BLaER1 treated with 17β-estradiol and CSF1 and Interleukin-3, amounts not matched to agents 10 nM and 100 nM (cell line): ENCODE measurements at regions not wholly inside any gene's neighbourhood (a gene's known extent, or its start where the extent isn't known, plus 50 kb on each side); places are given as distances from the start of the nearest gene placed in this dataset.

Experiments used
- H3K27ac ChIP-seq, 11 experiments: shearing (Covaris generic); formaldehyde crosslinking; 2 replicates each; pipeline ENCODE4 v1.8.1; 2022
- H3K27me3 ChIP-seq, 11 experiments: shearing (Covaris generic); formaldehyde crosslinking; 2 replicates each; pipeline ENCODE4 v1.8.1; 2022
- H3K36me3 ChIP-seq, 11 experiments: shearing (Covaris generic); formaldehyde crosslinking; 2 replicates each; pipeline ENCODE4 v1.8.1; 2022
- H3K4me1 ChIP-seq, 10 experiments: shearing (Covaris generic); formaldehyde crosslinking; 2 replicates each; pipeline ENCODE4 v1.8.1; 2022
- H3K4me2 ChIP-seq, 11 experiments: shearing (Covaris generic); formaldehyde crosslinking; 2 replicates each; pipeline ENCODE4 v1.8.1; 2022
- H3K4me3 ChIP-seq, 10 experiments: shearing (Covaris generic); formaldehyde crosslinking; 2 replicates each; pipeline ENCODE4 v1.8.1; 2022
- H3K9ac ChIP-seq, 11 experiments: shearing (Covaris generic); formaldehyde crosslinking; 2 replicates each; pipeline ENCODE4 v1.8.1; 2022
- H3K9me3 ChIP-seq, 11 experiments: shearing (Covaris generic); formaldehyde crosslinking; replicated peaks in 1 of 11; 2 replicates each; pipeline ENCODE4 v1.8.1; 2022
- H4K20me1 ChIP-seq, 11 experiments: shearing (Covaris generic); formaldehyde crosslinking; 2 replicates each; pipeline ENCODE4 v1.8.1; 2022
- Cebpa-rat ChIP-seq, 11 experiments: shearing (Covaris generic); IDR thresholded peaks; 2 replicates each; pipeline ENCODE4 v1.8.1; 2022

- no peaks in the 10 kb centered on the region for H4K20me1 ChIP-seq
- H3K9me3 ChIP-seq, result no peaks in the 10 kb centered on the region
- peak in 9 of 11 experiments; percentile 69 to 96 (median 82); a peak in 14 of 22 replicates for TF ChIP-seq Cebpa-rat (IDR thresholded peaks at IDR 0.05)
- no peak overlapping the region for H3K4me3 ChIP-seq
- no peaks in the 10 kb centered on the region for H3K36me3 ChIP-seq
- no peaks in the 10 kb centered on the region for H3K27me3 ChIP-seq
- H3K4me1 ChIP-seq, result peaks cover 0 to 22% (median 2%) of the 10 kb centered on the region in 10 experiments; a peak in 10 of 20 replicates
- H3K4me2 ChIP-seq, result peak overlapping the region in 6 of 11 experiments; percentile 20 to 58 (median 40); a peak in 10 of 22 replicates
- H3K27ac ChIP-seq, result no peak overlapping the region
- H3K9ac ChIP-seq, result no peak overlapping the region
Measured at GRCh38 chr5:164354139-164354751, 848.8 kb downstream of the MAT2B start.

- no peak for TF ChIP-seq Cebpa-rat (IDR thresholded peaks at IDR 0.05)
- Histone ChIP-seq H3K27me3 (no peaks in the 10 kb centered on the region), H3K36me3 (no peaks in the 10 kb centered on the region), H3K4me3 (no peak overlapping the region), H4K20me1 (no peaks in the 10 kb centered on the region), H3K4me2 (no peak overlapping the region), H3K9ac (no peak overlapping the region), H3K27ac (no peak overlapping the region), H3K4me1 (peaks cover 0 to 27% (median 2%) of the 10 kb centered on the region in 10 experiments; a peak in 10 of 20 replicates), H3K9me3 (no peaks in the 10 kb centered on the region)
Measured at GRCh38 chr5:164355267-164355830, 849.9 kb downstream of the MAT2B start.

GRCh38 chr5:164356790-164357189, 851.4 kb downstream of the MAT2B start:
- Histone ChIP-seq H3K4me1 (peaks cover 0 to 27% (median 2%) of the 10 kb centered on the region in 10 experiments; a peak in 10 of 20 replicates), H3K4me2 (no peak overlapping the region), H3K9ac (no peak overlapping the region), H3K36me3 (no peaks in the 10 kb centered on the region), H3K9me3 (no peaks in the 10 kb centered on the region), H4K20me1 (no peaks in the 10 kb centered on the region), H3K27me3 (no peaks in the 10 kb centered on the region), H3K27ac (no peak overlapping the region), H3K4me3 (no peak overlapping the region)
- TF ChIP-seq Cebpa-rat (IDR thresholded peaks at IDR 0.05), result no peak

GRCh38 chr5:164357395-164358033, 852.1 kb downstream of the MAT2B start:
- Histone ChIP-seq H3K4me2 (no peak overlapping the region), H3K9me3 (no peaks in the 10 kb centered on the region), H3K4me3 (no peak overlapping the region), H4K20me1 (no peaks in the 10 kb centered on the region), H3K4me1 (peaks cover 0 to 27% (median 2%) of the 10 kb centered on the region in 10 experiments; a peak in 10 of 20 replicates), H3K9ac (no peak overlapping the region), H3K36me3 (no peaks in the 10 kb centered on the region), H3K27me3 (no peaks in the 10 kb centered on the region), H3K27ac (no peak overlapping the region)
- TF ChIP-seq Cebpa-rat (IDR thresholded peaks at IDR 0.05), result no peak

GRCh38 chr5:164358531-164359259, 853.3 kb downstream of the MAT2B start:
- no peaks in the 10 kb centered on the region for H3K9me3 ChIP-seq
- TF ChIP-seq Cebpa-rat (IDR thresholded peaks at IDR 0.05), result no peak
- no peaks in the 10 kb centered on the region for H3K27me3 ChIP-seq
- H4K20me1 ChIP-seq, result no peaks in the 10 kb centered on the region
- peak overlapping the region in 3 of 11 experiments; percentile 17 to 39 (median 18); a peak in 5 of 22 replicates for H3K4me2 ChIP-seq
- no peak overlapping the region for H3K9ac ChIP-seq
- H3K27ac ChIP-seq, result no peak overlapping the region
- peaks cover 0 to 27% (median 2%) of the 10 kb centered on the region in 10 experiments; a peak in 10 of 20 replicates for H3K4me1 ChIP-seq
- H3K36me3 ChIP-seq, result no peaks in the 10 kb centered on the region
- no peak overlapping the region for H3K4me3 ChIP-seq

- Histone ChIP-seq H4K20me1 (no peaks in the 10 kb centered on the region), H3K9ac (no peak overlapping the region), H3K4me2 (peak overlapping the region in 3 of 11 experiments; percentile 17 to 39 (median 18); a peak in 4 of 22 replicates), H3K27me3 (no peaks in the 10 kb centered on the region), H3K4me3 (no peak overlapping the region), H3K27ac (no peak overlapping the region), H3K4me1 (peaks cover 0 to 19% (median 4%) of the 10 kb centered on the region in 10 experiments; a peak in 9 of 20 replicates), H3K9me3 (no peaks in the 10 kb centered on the region), H3K36me3 (no peaks in the 10 kb centered on the region)
- no peak for TF ChIP-seq Cebpa-rat (IDR thresholded peaks at IDR 0.05)
Measured at GRCh38 chr5:164359260-164360255, 854.1 kb downstream of the MAT2B start.

- H3K9me3 ChIP-seq, result no peaks in the 10 kb centered on the region
- H3K4me2 ChIP-seq, result no peak overlapping the region
- H3K27ac ChIP-seq, result no peak overlapping the region
- TF ChIP-seq Cebpa-rat (IDR thresholded peaks at IDR 0.05), result no peak
- no peak overlapping the region for H3K4me3 ChIP-seq
- no peaks in the 10 kb centered on the region for H3K27me3 ChIP-seq
- no peak overlapping the region for H3K9ac ChIP-seq
- no peaks in the 10 kb centered on the region for H4K20me1 ChIP-seq
- H3K36me3 ChIP-seq, result no peaks in the 10 kb centered on the region
- peaks cover 0 to 15% (median 4%) of the 10 kb centered on the region in 10 experiments; a peak in 7 of 20 replicates for H3K4me1 ChIP-seq
Measured at GRCh38 chr5:164360589-164360988, 855.2 kb downstream of the MAT2B start.

GRCh38 chr5:164361986-164362385, 856.6 kb downstream of the MAT2B start:
- no peak overlapping the region for H3K4me3 ChIP-seq
- H3K4me2 ChIP-seq, result no peak overlapping the region
- H3K4me1 ChIP-seq, result peaks cover 0 to 15% (median 4%) of the 10 kb centered on the region in 10 experiments; a peak in 7 of 20 replicates
- no peak overlapping the region for H3K27ac ChIP-seq
- no peak for TF ChIP-seq Cebpa-rat (IDR thresholded peaks at IDR 0.05)
- H4K20me1 ChIP-seq, result no peaks in the 10 kb centered on the region
- no peaks in the 10 kb centered on the region for H3K27me3 ChIP-seq
- H3K36me3 ChIP-seq, result no peaks in the 10 kb centered on the region
- H3K9ac ChIP-seq, result no peak overlapping the region
- H3K9me3 ChIP-seq, result no peaks in the 10 kb centered on the region
